ENCODE measurements at regions not wholly inside any gene's neighbourhood (a gene's known extent, or its start where the extent isn't known, plus 50 kb on each side); places are given as distances from the start of the nearest gene placed in this dataset.

DNA sequence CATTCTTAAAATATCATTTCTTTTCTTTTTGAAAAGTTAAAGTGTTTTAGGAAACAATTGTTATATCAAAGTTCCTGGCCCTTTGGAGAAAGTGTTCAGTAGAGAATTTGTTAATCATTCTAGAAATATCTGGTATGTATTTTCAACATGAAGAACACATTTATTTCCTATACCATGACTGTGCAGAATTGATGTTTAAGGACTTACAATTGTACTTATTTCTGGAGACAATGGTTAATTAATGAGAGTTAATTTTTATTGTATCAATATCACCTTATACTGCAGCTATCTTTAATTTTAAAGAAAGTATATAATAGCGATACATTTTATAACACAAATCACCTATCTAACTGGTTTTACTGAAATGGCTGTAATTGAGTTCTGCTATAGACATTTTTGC, 95.3 kb downstream of the TEX29 start:
- H3K4me1 Mint-ChIP-seq (ENCODE audit: unreplicated experiment): no peaks in the 10 kb centered on the region
- H3K9me3 Mint-ChIP-seq (ENCODE audit: unreplicated experiment): no peaks in the 10 kb centered on the region
- H3K36me3 Mint-ChIP-seq (ENCODE audit: low read depth, unreplicated experiment): no peaks in the 10 kb centered on the region
- H3K27ac Mint-ChIP-seq (ENCODE audit: unreplicated experiment): no peak overlapping the region
- H3K4me3 Mint-ChIP-seq (ENCODE audit: unreplicated experiment): no peak overlapping the region
- peaks cover 3% of the 10 kb centered on the region for H3K27me3 Mint-ChIP-seq (ENCODE audit: unreplicated experiment)
- TF ChIP-seq, protein P1, sequence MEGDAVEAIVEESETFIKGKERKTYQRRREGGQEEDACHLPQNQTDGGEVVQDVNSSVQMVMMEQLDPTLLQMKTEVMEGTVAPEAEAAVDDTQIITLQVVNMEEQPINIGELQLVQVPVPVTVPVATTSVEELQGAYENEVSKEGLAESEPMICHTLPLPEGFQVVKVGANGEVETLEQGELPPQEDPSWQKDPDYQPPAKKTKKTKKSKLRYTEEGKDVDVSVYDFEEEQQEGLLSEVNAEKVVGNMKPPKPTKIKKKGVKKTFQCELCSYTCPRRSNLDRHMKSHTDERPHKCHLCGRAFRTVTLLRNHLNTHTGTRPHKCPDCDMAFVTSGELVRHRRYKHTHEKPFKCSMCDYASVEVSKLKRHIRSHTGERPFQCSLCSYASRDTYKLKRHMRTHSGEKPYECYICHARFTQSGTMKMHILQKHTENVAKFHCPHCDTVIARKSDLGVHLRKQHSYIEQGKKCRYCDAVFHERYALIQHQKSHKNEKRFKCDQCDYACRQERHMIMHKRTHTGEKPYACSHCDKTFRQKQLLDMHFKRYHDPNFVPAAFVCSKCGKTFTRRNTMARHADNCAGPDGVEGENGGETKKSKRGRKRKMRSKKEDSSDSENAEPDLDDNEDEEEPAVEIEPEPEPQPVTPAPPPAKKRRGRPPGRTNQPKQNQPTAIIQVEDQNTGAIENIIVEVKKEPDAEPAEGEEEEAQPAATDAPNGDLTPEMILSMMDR (IDR thresholded peaks at IDR 0.05; ENCODE audit: unreplicated experiment): no peak
- DNase-seq (ENCODE audit: low spot score): no peak

DNA sequence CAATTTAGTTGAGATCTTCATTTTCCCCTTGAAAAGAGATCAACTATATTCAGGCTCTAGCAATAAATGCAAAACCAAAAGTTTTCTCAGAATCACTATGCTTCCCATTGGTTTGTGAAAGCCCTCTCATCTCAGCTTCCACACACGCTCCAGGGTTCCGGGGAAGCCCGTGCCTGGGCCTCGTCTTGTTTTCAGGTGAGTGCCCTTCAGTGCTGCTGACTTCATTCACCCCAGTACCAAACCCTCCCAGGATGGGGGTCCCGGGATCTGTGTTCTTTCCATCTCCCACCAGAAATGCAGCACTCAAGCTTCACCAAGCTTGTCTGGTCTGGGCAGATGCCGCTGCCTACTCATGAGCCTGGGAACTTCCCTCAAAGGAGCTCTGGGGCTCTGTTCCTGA, 97.7 kb downstream of the TEX29 start:
- Mint-ChIP-seq H3K4me3 (ENCODE audit: unreplicated experiment) (no peak overlapping the region), H3K27me3 (ENCODE audit: unreplicated experiment) (peaks cover 14% of the 10 kb centered on the region), H3K27ac (ENCODE audit: unreplicated experiment) (no peak overlapping the region), H3K36me3 (ENCODE audit: low read depth, unreplicated experiment) (no peaks in the 10 kb centered on the region), H3K4me1 (ENCODE audit: unreplicated experiment) (no peaks in the 10 kb centered on the region), H3K9me3 (ENCODE audit: unreplicated experiment) (no peaks in the 10 kb centered on the region)
- TF ChIP-seq, protein P1 (IDR thresholded peaks at IDR 0.05; ENCODE audit: unreplicated experiment): no peak
- DNase-seq (ENCODE audit: low spot score): no peak

DNA sequence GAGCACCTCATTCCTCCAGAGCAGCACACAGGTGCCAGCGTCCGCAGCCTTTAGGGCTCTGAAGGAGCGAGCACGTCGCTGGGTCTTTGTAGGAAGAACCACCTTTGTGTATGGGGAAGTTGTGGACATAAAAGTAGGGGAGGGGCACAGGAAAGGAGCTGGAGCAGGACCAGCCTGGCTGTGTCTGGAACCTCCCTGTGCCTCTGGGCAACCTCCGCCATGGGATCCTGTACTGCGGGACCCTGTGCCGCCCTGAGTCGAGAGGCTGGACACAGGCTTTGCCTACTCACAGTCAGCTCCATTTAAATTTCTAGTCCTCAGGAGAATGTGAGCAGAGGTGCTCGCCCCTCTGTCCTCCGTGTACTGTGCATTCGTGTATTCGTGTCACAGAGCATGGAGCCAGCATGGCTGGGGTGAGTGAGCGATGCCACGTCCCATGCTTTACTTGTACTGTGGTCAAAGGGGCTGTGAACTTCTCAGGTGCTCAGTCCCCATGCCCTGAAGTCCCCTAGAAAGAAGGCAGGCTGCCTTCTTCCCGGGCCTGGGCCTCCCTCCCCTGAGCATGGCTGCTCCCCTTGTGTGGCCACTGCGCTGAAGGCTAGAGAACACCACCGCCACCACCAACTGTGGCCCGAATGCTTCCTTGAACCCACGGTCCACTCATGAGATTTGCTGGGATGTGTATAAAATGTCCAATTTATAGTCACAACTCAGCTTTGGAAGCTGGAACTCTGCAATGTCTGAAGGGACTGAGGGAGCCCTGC, 99.9 kb downstream of the TEX29 start:
- TF ChIP-seq, protein P1 (IDR thresholded peaks at IDR 0.05; ENCODE audit: unreplicated experiment): no peak
- no peak for DNase-seq (ENCODE audit: low spot score)
- H3K4me3 Mint-ChIP-seq (ENCODE audit: unreplicated experiment): no peak overlapping the region
- no peaks in the 10 kb centered on the region for H3K9me3 Mint-ChIP-seq (ENCODE audit: unreplicated experiment)
- H3K27me3 Mint-ChIP-seq (ENCODE audit: unreplicated experiment): peaks cover 12% of the 10 kb centered on the region
- no peaks in the 10 kb centered on the region for H3K36me3 Mint-ChIP-seq (ENCODE audit: low read depth, unreplicated experiment)
- no peak overlapping the region for H3K27ac Mint-ChIP-seq (ENCODE audit: unreplicated experiment)
- no peaks in the 10 kb centered on the region for H3K4me1 Mint-ChIP-seq (ENCODE audit: unreplicated experiment)

DNA sequence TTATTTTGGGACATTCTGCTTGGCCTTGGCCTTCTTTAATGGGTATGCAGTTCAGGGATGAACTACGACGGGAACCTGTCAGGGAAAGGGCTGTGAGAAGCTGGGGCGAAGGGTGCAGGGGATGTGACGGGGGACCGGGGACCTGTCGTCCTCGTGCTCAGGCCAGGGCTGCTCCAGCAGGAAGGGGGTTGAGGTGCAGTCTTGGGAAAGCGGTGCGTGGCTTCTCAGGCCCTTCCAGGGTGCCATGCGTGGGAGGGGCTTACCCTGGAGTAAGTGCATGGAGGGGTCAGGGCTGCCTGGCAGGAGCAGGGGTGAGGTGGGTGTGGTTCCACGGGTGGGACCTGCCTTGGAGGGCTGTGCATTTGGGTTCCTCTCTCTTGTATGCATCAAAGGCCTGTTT, 100.8 kb downstream of the TEX29 start:
- no peak overlapping the region for H3K4me3 Mint-ChIP-seq (ENCODE audit: unreplicated experiment)
- TF ChIP-seq, protein P1 (IDR thresholded peaks at IDR 0.05; ENCODE audit: unreplicated experiment): no peak
- no peaks in the 10 kb centered on the region for H3K4me1 Mint-ChIP-seq (ENCODE audit: unreplicated experiment)
- H3K27ac Mint-ChIP-seq (ENCODE audit: unreplicated experiment): no peak overlapping the region
- H3K36me3 Mint-ChIP-seq (ENCODE audit: low read depth, unreplicated experiment): no peaks in the 10 kb centered on the region
- no peaks in the 10 kb centered on the region for H3K9me3 Mint-ChIP-seq (ENCODE audit: unreplicated experiment)
- H3K27me3 Mint-ChIP-seq (ENCODE audit: unreplicated experiment): peaks cover 13% of the 10 kb centered on the region
- DNase-seq (ENCODE audit: low spot score): no peak

DNA sequence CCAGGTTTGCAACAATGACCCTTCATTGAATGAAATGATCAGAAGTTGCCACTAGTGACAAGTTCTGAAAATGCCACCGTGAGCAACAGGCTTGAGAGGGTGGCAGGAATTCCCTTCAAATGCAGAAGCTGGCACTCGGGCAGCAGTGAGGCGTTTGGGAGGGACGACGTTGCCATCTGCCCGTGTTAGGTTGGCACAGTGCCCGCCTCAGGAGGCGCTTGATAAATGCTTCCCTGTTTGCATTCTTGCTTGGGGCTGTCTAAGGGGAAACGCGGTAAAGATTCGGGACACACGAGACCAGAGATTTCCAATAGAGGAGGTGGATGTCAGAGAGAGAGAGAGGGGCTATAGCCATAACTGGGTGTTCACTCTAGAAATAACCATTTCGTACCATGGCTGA, 101.9 kb downstream of the TEX29 start:
- H3K9me3 Mint-ChIP-seq (ENCODE audit: unreplicated experiment): no peaks in the 10 kb centered on the region
- no peak for DNase-seq (ENCODE audit: low spot score)

More for the DNA sequence above, 101.9 kb downstream of the TEX29 start:
- no peaks in the 10 kb centered on the region for H3K4me1 Mint-ChIP-seq (ENCODE audit: unreplicated experiment)
- H3K27me3 Mint-ChIP-seq (ENCODE audit: unreplicated experiment): peaks cover 13% of the 10 kb centered on the region
- H3K4me3 Mint-ChIP-seq (ENCODE audit: unreplicated experiment): no peak overlapping the region
- TF ChIP-seq, protein P1 (IDR thresholded peaks at IDR 0.05; ENCODE audit: unreplicated experiment): no peak
- no peaks in the 10 kb centered on the region for H3K36me3 Mint-ChIP-seq (ENCODE audit: low read depth, unreplicated experiment)
- H3K27ac Mint-ChIP-seq (ENCODE audit: unreplicated experiment): no peak overlapping the region
